Upper lobe of left lung (tissue), 6 donors: ENCODE measurements at regions not wholly inside any gene's neighbourhood (a gene's known extent, or its start where the extent isn't known, plus 50 kb on each side); places are given as distances from the start of the nearest gene placed in this dataset.

Source experiments
- ATAC-seq, 2 donors: fragments of 200-7000 bp; cut with Tn5 transposase; one replicate each; pipeline ENCODE4 v1.9.1; 2022; ENCODE audit warnings: mild to moderate bottlenecking in 2 of 2, moderate library complexity in 2 of 2; ENCODE audit not compliant: low FRiP score in 2 of 2
- DNase-seq, 2 donors: peaks; one replicate each; pipeline ENCODE4 v3.0.0-alpha.2; 2019 to 2020
- H3K27ac ChIP-seq, 4 donors: fragments of 200-600 bp; sonication (generic); one replicate each; pipeline ENCODE4 v1.5.1; 2016 to 2019
- H3K27me3 ChIP-seq, 4 donors: fragments of 200-600 bp; sonication (generic); one replicate each; pipeline ENCODE4 v1.5.1; 2017 to 2019
- H3K36me3 ChIP-seq, 4 donors: fragments of 200-600 bp; sonication (generic); one replicate each; pipeline ENCODE4 v1.5.1; 2016 to 2019
- H3K4me1 ChIP-seq, 4 donors: fragments of 200-600 bp; sonication (generic); one replicate each; pipeline ENCODE4 v1.5.1; 2018 to 2019
- H3K4me3 ChIP-seq, 4 donors: fragments of 200-600 bp; sonication (generic); one replicate each; pipeline ENCODE4 v1.5.1; 2017 to 2019; ENCODE audit warnings: mild to moderate bottlenecking in 2 of 4, moderate library complexity in 1 of 4
- H3K9me3 ChIP-seq, 4 donors: fragments of 200-600 bp; sonication (generic); one replicate each; pipeline ENCODE4 v1.5.1; 2018 to 2019
- EP300 ChIP-seq, 4 donors: sonication (generic); formaldehyde crosslinking; IDR thresholded peaks; one replicate each; pipeline ENCODE4 v1.5.1; 2017; ENCODE audit warnings: antibody characterized with exemption in 4 of 4, control low read depth in 2 of 4
- POLR2A ChIP-seq, 4 donors: fragments of 450-650 bp; IDR thresholded peaks; one replicate each; pipeline ENCODE4 v1.5.1; 2016 to 2017; ENCODE audit warnings: antibody characterized with exemption in 4 of 4, mild to moderate bottlenecking in 2 of 4
- POLR2AphosphoS5 ChIP-seq, 2 donors: sonication (generic); formaldehyde crosslinking; IDR thresholded peaks; one replicate each; pipeline ENCODE4 v1.5.1; 2017; ENCODE audit warnings: antibody characterized with exemption in 2 of 2
- WGBS, 2 donors: methylation state at CpG; one replicate each; pipeline ENCODE4 v1.1.5; 2017 to 2018; 5-methylcytosine and 5-hydroxymethylcytosine counted together
- TF ChIP-seq, protein P1 (sequence below), 6 experiments: fragments of 450-650 bp in 4 of 6; fragments of 200-600 bp in 2 of 6; sonication (generic) in 2 of 6; IDR thresholded peaks; one replicate each; pipeline ENCODE4 v1.5.1; 2016 to 2019; ENCODE audit warnings: antibody characterized with exemption in 6 of 6
- donor health status: DM: no; HTN: no; CAD: no; lungs with moderate emphysema.
- donor health status: DM: no; HTN: yes; CAD: no; lungs with severe emphysema.

DNA sequence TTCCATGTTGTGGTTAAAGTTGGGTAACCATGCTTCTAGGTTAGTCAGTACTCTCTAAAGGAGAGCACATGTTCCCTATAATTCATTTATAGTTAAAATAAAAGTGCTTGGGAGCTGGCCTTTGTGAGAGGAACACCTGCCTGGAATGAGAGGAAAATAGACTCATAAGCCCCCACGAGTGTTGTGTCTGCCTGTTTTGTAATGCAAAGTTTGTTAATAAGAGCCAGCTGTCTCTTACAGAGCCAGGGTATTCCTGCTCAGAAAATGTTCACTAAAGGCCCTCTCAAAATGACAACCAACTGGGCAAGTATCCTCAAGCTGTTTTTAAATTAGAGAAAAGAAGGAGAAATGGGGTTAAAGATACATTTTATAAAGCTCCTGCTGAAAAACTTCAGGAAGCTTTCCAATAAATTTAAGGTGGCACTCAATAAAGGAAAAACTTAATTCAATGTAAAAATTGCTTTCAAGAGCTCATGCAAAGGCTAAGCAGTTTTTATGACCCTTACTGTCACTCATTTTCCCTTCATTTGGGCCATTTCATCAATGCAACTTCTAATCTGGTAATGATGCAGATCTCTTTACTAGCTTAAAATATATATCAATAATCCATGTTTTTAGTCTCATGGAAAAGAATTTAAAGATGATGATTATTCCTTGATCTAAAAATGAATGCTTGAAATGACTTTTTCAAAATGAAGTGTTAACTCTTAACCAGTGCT, 793.6 kb downstream of the STPG2 start:
- no peak overlapping the region for H3K4me3 ChIP-seq
- no peak for ATAC-seq
- H3K27ac ChIP-seq = no peak overlapping the region
- no peaks in the 10 kb centered on the region for H3K4me1 ChIP-seq
- H3K36me3 ChIP-seq = no peaks in the 10 kb centered on the region
- H3K9me3 ChIP-seq = no peaks in the 10 kb centered on the region
- 25 to 40% methylated on average over 1 of the region's 1 CpG for WGBS, 2 donors
- H3K27me3 ChIP-seq = no peaks in the 10 kb centered on the region
- TF ChIP-seq POLR2A (IDR thresholded peaks at IDR 0.05) = no peak
- TF ChIP-seq, protein P1, sequence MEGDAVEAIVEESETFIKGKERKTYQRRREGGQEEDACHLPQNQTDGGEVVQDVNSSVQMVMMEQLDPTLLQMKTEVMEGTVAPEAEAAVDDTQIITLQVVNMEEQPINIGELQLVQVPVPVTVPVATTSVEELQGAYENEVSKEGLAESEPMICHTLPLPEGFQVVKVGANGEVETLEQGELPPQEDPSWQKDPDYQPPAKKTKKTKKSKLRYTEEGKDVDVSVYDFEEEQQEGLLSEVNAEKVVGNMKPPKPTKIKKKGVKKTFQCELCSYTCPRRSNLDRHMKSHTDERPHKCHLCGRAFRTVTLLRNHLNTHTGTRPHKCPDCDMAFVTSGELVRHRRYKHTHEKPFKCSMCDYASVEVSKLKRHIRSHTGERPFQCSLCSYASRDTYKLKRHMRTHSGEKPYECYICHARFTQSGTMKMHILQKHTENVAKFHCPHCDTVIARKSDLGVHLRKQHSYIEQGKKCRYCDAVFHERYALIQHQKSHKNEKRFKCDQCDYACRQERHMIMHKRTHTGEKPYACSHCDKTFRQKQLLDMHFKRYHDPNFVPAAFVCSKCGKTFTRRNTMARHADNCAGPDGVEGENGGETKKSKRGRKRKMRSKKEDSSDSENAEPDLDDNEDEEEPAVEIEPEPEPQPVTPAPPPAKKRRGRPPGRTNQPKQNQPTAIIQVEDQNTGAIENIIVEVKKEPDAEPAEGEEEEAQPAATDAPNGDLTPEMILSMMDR (IDR thresholded peaks at IDR 0.05) = no peak
- no peak for TF ChIP-seq EP300 (IDR thresholded peaks at IDR 0.05)
- TF ChIP-seq POLR2AphosphoS5 (IDR thresholded peaks at IDR 0.05) = no peak
- no peak for DNase-seq

GRCh38 chr4:97353876-97354275, 789.4 kb downstream of the STPG2 start:
- Histone ChIP-seq H3K4me3 (no peak overlapping the region), H3K9me3 (peaks cover 0 to 10% (median 0%) of the 10 kb centered on the region in 4 donors), H3K4me1 (no peaks in the 10 kb centered on the region), H3K36me3 (no peaks in the 10 kb centered on the region), H3K27ac (no peak overlapping the region), H3K27me3 (no peaks in the 10 kb centered on the region)
- ATAC-seq = no peak
- TF ChIP-seq, protein P1 (IDR thresholded peaks at IDR 0.05) = no peak
- no peak for TF ChIP-seq POLR2AphosphoS5 (IDR thresholded peaks at IDR 0.05)
- TF ChIP-seq EP300 (IDR thresholded peaks at IDR 0.05) = no peak
- no peak for TF ChIP-seq POLR2A (IDR thresholded peaks at IDR 0.05)
- no peak for DNase-seq
- WGBS, 2 donors = 81 to 85% methylated on average over 1 of the region's 1 CpG

DNA sequence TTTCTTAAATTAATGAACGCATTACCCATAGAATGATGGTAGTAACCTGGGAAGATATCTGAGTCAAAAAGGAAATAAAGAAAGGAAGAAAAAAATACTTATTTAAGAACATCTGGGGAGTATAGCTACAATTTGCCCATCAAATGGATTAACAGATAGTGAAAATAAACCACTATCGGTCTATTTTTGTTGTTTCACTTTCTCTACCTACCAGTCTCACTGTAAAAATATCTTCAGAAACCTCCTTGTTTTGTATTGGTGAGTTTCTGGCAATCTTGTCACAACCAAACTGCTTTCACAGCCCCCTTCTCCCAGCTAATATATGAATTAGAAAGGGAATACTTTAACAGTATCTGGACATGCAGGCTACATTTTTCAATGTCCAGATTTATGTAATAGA, 783.5 kb downstream of the STPG2 start:
- no peaks in the 10 kb centered on the region for H3K36me3 ChIP-seq

DNA sequence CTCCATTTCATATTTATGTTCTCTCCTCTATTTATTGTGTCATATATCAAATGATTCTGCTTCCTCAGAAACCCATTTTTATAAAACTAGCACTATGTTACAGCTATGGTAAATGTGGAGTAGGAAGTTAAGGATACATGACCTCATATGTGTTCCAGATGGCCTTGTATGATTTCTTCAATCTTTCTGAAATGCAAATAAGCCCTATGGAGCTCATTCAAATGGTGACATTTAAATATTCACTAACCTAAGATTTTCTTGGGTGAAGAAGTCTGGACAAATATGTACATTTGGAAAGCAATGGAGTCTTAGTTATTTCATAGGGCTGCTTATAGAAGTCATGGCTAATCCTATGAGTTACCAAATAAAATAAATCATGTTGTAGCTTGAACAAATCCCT, 782.5 kb downstream of the STPG2 start:
- DNase-seq = no peak
- Histone ChIP-seq H3K4me1 (no peaks in the 10 kb centered on the region), H3K4me3 (no peak overlapping the region), H3K36me3 (no peaks in the 10 kb centered on the region), H3K27ac (no peak overlapping the region), H3K9me3 (peaks cover 0 to 15% (median 0%) of the 10 kb centered on the region in 4 donors), H3K27me3 (no peaks in the 10 kb centered on the region)
- ATAC-seq = no peak
- no peak for TF ChIP-seq EP300 (IDR thresholded peaks at IDR 0.05)
- TF ChIP-seq, protein P1 (IDR thresholded peaks at IDR 0.05) = no peak

More for the DNA sequence above, 783.5 kb downstream of the STPG2 start:
- H3K4me3 ChIP-seq = no peak overlapping the region
- no peaks in the 10 kb centered on the region for H3K27me3 ChIP-seq
- no peak overlapping the region for H3K27ac ChIP-seq
- 87 to 88% methylated on average over 2 of the region's 2 CpGs for WGBS, 2 donors
- no peaks in the 10 kb centered on the region for H3K4me1 ChIP-seq
- ATAC-seq = no peak
- no peak for TF ChIP-seq POLR2A (IDR thresholded peaks at IDR 0.05)
- TF ChIP-seq EP300 (IDR thresholded peaks at IDR 0.05) = no peak
- no peak for TF ChIP-seq POLR2AphosphoS5 (IDR thresholded peaks at IDR 0.05)
- TF ChIP-seq, protein P1 (IDR thresholded peaks at IDR 0.05) = no peak
- peaks cover 0 to 15% (median 0%) of the 10 kb centered on the region in 4 donors for H3K9me3 ChIP-seq
- DNase-seq = no peak

GRCh38 chr4:97367878-97368277, 775.4 kb downstream of the STPG2 start:
- ATAC-seq (peak in 1 of 2 donors; percentile 42), DNase-seq (no peak)
- no peak overlapping the region for H3K27ac ChIP-seq
- H3K27me3 ChIP-seq = no peaks in the 10 kb centered on the region
- peaks cover 0 to 1% (median 0%) of the 10 kb centered on the region in 4 donors for H3K9me3 ChIP-seq
- TF ChIP-seq POLR2AphosphoS5 (IDR thresholded peaks at IDR 0.05) (no peak), POLR2A (IDR thresholded peaks at IDR 0.05) (no peak), EP300 (IDR thresholded peaks at IDR 0.05) (no peak)
- TF ChIP-seq, protein P1 (IDR thresholded peaks at IDR 0.05) = no peak
- H3K4me1 ChIP-seq = no peaks in the 10 kb centered on the region
- no peak overlapping the region for H3K4me3 ChIP-seq
- H3K36me3 ChIP-seq = no peaks in the 10 kb centered on the region
